H1 (cell line): ENCODE measurements at regions not wholly inside any gene's neighbourhood (a gene's known extent, or its start where the extent isn't known, plus 50 kb on each side); places are given as distances from the start of the nearest gene placed in this dataset.

Source experiments
- CTCF ChIA-PET: fragments of 300-600 bp; sonication (Branson Sonifier 250); formaldehyde crosslinking; loops from one replicate; lab custom pipeline; 2021; ENCODE audit not compliant: partially characterized antibody; lab: Charles Lee
- POLR2A ChIA-PET: fragments of 300-600 bp; sonication (Branson Sonifier 250); formaldehyde crosslinking; loops from one replicate; lab custom pipeline; 2021; ENCODE audit warnings: inconsistent platforms; ENCODE audit not compliant: partially characterized antibody; lab: Charles Lee
- DNase-seq, 2 experiments: peaks; one replicate each; pipeline versions ENCODE4 v3.0.0 to v3.0.0-alpha.2; 2010 to 2022; ENCODE audit warnings: low spot score in 2 of 2, low read depth in 1 of 2, mixed read lengths in 1 of 2
- FAIRE-seq: peaks from 2 replicates; lab custom pipeline; 2011; peaks lifted over from hg19 to GRCh38; lab: Jason Lieb, UNC
- H2AFZ ChIP-seq: 2 replicates; pipeline ENCODE4 v1.8.1; 2012; ENCODE audit warnings: low read length, inconsistent platforms
- H2AK5ac ChIP-seq: 2 replicates; pipeline ENCODE4 v1.6.1; 2013; ENCODE audit warnings: low read depth, low read length
- H2BK120ac ChIP-seq: replicated peaks from 2 replicates; pipeline ENCODE3; 2013; ENCODE audit warnings: low read depth, low read length, inconsistent platforms
- H2BK12ac ChIP-seq: 2 replicates; pipeline ENCODE4 v1.6.1; 2013; ENCODE audit warnings: low read depth, low read length
- H2BK15ac ChIP-seq: 2 replicates; pipeline ENCODE4 v1.6.1; 2013; ENCODE audit warnings: low read length
- H2BK20ac ChIP-seq: 2 replicates; pipeline ENCODE4 v1.6.1; 2013; ENCODE audit warnings: low read length
- H2BK5ac ChIP-seq: 2 replicates; pipeline ENCODE4 v1.6.1; 2013; ENCODE audit warnings: low read depth, low read length
- H3K14ac ChIP-seq: 2 replicates; pipeline ENCODE4 v1.6.1; 2013; ENCODE audit warnings: inconsistent platforms; ENCODE audit not compliant: insufficient read length
- H3K18ac ChIP-seq: 2 replicates; pipeline ENCODE4 v1.6.1; 2013; ENCODE audit warnings: low read length; ENCODE audit errors: extremely low read depth
- H3K23ac ChIP-seq: 2 replicates; pipeline ENCODE4 v1.6.1; 2013; ENCODE audit warnings: inconsistent platforms; ENCODE audit not compliant: insufficient read length
- H3K23me2 ChIP-seq: 2 replicates; pipeline ENCODE4 v1.6.1; 2013; ENCODE audit warnings: low read depth, low read length
- H3K27ac ChIP-seq: 2 replicates; pipeline ENCODE4 v1.6.1; 2011; ENCODE audit warnings: low read depth, low read length, inconsistent platforms
- H3K27me3 ChIP-seq, 4 experiments: replicated peaks in 1 of 4; 1 replicate in 1 of 4; 2 replicates in 3 of 4; pipeline versions ENCODE4 v1.6.1 to v1.8.1; 2011 to 2013; ENCODE audit warnings: low read length in 3 of 4, mild to moderate bottlenecking in 3 of 4, inconsistent platforms in 2 of 4, mixed read lengths in 2 of 4, moderate library complexity in 1 of 4; ENCODE audit not compliant: control insufficient read depth in 3 of 4, insufficient read depth in 3 of 4; ENCODE audit errors: extremely low read depth in 1 of 4
- H3K36me3 ChIP-seq, 4 experiments: 2 replicates each; pipeline versions ENCODE4 v1.6.1 to v1.8.1; 2011 to 2013; ENCODE audit warnings: mild to moderate bottlenecking in 4 of 4, low read length in 3 of 4, moderate library complexity in 2 of 4, control low read depth in 1 of 4, inconsistent platforms in 1 of 4; ENCODE audit not compliant: insufficient read depth in 4 of 4, control insufficient read depth in 2 of 4
- H3K4ac ChIP-seq: replicated peaks from 2 replicates; pipeline ENCODE3; 2013; ENCODE audit warnings: low read length, low read depth, mixed read lengths, inconsistent platforms; ENCODE audit not compliant: insufficient read length
- H3K4me1 ChIP-seq, 4 experiments: replicated peaks in 1 of 4; 1 replicate in 1 of 4; 2 replicates in 3 of 4; pipeline versions ENCODE4 v1.6.1 to v1.8.1; 2011 to 2013; ENCODE audit warnings: low read length in 3 of 4, inconsistent platforms in 2 of 4, mixed read lengths in 1 of 4; ENCODE audit not compliant: insufficient read depth in 4 of 4, control insufficient read depth in 3 of 4
- H3K4me2 ChIP-seq, 2 experiments: 2 replicates each; pipeline versions ENCODE4 v1.6.1 to v1.8.1; 2011 to 2013; ENCODE audit warnings: low read depth in 2 of 2, low read length in 2 of 2, control low read depth in 1 of 2, inconsistent platforms in 1 of 2, mild to moderate bottlenecking in 1 of 2; ENCODE audit not compliant: insufficient read depth in 1 of 2
- H3K4me3 ChIP-seq, 4 experiments: fragments of 200-600, 300-600 bp in 1 of 4; sonication (generic), shearing (Covaris generic), sonication (Bioruptor Twin) in 1 of 4; 2 replicates each; pipeline versions ENCODE4 v1.5.1 to v1.8.1; 2011 to 2016; ENCODE audit warnings: low read length in 4 of 4, low read depth in 3 of 4, control low read depth in 2 of 4, inconsistent platforms in 2 of 4, mild to moderate bottlenecking in 2 of 4, mixed read lengths in 1 of 4, moderate library complexity in 1 of 4; ENCODE audit not compliant: insufficient read depth in 2 of 4; ENCODE audit errors: extremely low read depth in 1 of 4
- H3K56ac ChIP-seq: replicated peaks from 2 replicates; pipeline ENCODE3; 2013; ENCODE audit warnings: low read depth, mild to moderate bottlenecking, mixed read lengths, low read length, inconsistent platforms; ENCODE audit not compliant: insufficient read length
- H3K79me1 ChIP-seq: 2 replicates; pipeline ENCODE4 v1.6.1; 2013; ENCODE audit warnings: low read depth, low read length, control low read depth
- H3K79me2 ChIP-seq, 2 experiments: 2 replicates each; pipeline versions ENCODE4 v1.6.1 to v1.8.1; 2012 to 2013; ENCODE audit warnings: low read length in 2 of 2, mild to moderate bottlenecking in 2 of 2, inconsistent platforms in 1 of 2; ENCODE audit not compliant: insufficient read depth in 2 of 2, control insufficient read depth in 1 of 2
- H3K9ac ChIP-seq, 4 experiments: replicated peaks in 1 of 4; 1 replicate in 1 of 4; 2 replicates in 3 of 4; pipeline versions ENCODE4 v1.6.1 to v1.8.1; 2011 to 2013; ENCODE audit warnings: low read depth in 3 of 4, low read length in 3 of 4, control low read depth in 2 of 4, mild to moderate bottlenecking in 2 of 4, moderate library complexity in 2 of 4, inconsistent platforms in 1 of 4; ENCODE audit errors: extremely low read depth in 1 of 4
- H3K9me3 ChIP-seq, 2 experiments: 2 replicates each; pipeline versions ENCODE4 v1.6.1 to v1.8.1; 2012 to 2013; ENCODE audit warnings: mild to moderate bottlenecking in 2 of 2, moderate library complexity in 2 of 2, control low read depth in 1 of 2, inconsistent platforms in 1 of 2, low read depth in 1 of 2, low read length in 1 of 2, mixed read lengths in 1 of 2; ENCODE audit not compliant: insufficient read depth in 2 of 2
- H4K20me1 ChIP-seq, 2 experiments: replicated peaks in 1 of 2; 2 replicates each; pipeline versions ENCODE3 to v1.8.1; 2011 to 2013; ENCODE audit warnings: inconsistent platforms in 2 of 2, low read length in 2 of 2, mild to moderate bottlenecking in 1 of 2; ENCODE audit not compliant: insufficient read depth in 2 of 2, control insufficient read depth in 1 of 2
- H4K5ac ChIP-seq: 2 replicates; pipeline ENCODE4 v1.6.1; 2013; ENCODE audit warnings: low read length, low read depth, mixed read lengths, inconsistent platforms; ENCODE audit not compliant: insufficient read length
- H4K8ac ChIP-seq: 2 replicates; pipeline ENCODE4 v1.8.0; 2013; ENCODE audit warnings: mild to moderate bottlenecking, moderate library complexity, low read length, inconsistent platforms; ENCODE audit not compliant: insufficient read depth; ENCODE audit errors: extremely low read depth
- H4K91ac ChIP-seq: replicated peaks from 2 replicates; pipeline ENCODE3; 2013; ENCODE audit warnings: low read length, mixed read lengths, inconsistent platforms; ENCODE audit not compliant: insufficient read length
- ASH2L ChIP-seq: fragments of 200-600, 300-600 bp; sonication (generic); IDR thresholded peaks from one replicate; pipeline ENCODE4 v1.7.1; 2017; ENCODE audit warnings: low read length
- CHD2 ChIP-seq: IDR thresholded peaks from 2 replicates; pipeline ENCODE4 v1.6.1; 2012; ENCODE audit warnings: low read length, improper control_type of control experiment
- CTBP2 ChIP-seq: IDR thresholded peaks from 2 replicates; pipeline ENCODE4 v1.7.0; 2011; ENCODE audit warnings: borderline replicate concordance, mild to moderate bottlenecking, moderate library complexity, mixed read lengths, low read length; ENCODE audit not compliant: insufficient read depth, insufficient read length
- EGR1 ChIP-seq: IDR thresholded peaks from 2 replicates; pipeline ENCODE4 v1.6.1; 2011; ENCODE audit warnings: low read depth, low read length, borderline replicate concordance
- SIRT6 ChIP-seq: IDR thresholded peaks from one replicate; pipeline ENCODE4 v1.7.1; 2012; ENCODE audit warnings: low read length, inconsistent platforms
- WGBS, 2 experiments: shearing (Covaris generic) in 1 of 2; methylation state at CpG; one replicate each; pipeline versions ENCODE4 v1.1.6 to v1.1.7; 2013 to 2015; ENCODE audit warnings: low lambda C conversion rate in 2 of 2, mixed read lengths in 2 of 2, inconsistent platforms in 1 of 2, low coverage in 1 of 2, missing lambda C conversion rate in 1 of 2; ENCODE audit not compliant: insufficient replicate concordance in 2 of 2, insufficient coverage in 1 of 2, insufficient read length in 1 of 2; ENCODE audit errors: extremely low coverage in 1 of 2, missing lambda C conversion rate in 1 of 2; 5-methylcytosine and 5-hydroxymethylcytosine counted together

DNA sequence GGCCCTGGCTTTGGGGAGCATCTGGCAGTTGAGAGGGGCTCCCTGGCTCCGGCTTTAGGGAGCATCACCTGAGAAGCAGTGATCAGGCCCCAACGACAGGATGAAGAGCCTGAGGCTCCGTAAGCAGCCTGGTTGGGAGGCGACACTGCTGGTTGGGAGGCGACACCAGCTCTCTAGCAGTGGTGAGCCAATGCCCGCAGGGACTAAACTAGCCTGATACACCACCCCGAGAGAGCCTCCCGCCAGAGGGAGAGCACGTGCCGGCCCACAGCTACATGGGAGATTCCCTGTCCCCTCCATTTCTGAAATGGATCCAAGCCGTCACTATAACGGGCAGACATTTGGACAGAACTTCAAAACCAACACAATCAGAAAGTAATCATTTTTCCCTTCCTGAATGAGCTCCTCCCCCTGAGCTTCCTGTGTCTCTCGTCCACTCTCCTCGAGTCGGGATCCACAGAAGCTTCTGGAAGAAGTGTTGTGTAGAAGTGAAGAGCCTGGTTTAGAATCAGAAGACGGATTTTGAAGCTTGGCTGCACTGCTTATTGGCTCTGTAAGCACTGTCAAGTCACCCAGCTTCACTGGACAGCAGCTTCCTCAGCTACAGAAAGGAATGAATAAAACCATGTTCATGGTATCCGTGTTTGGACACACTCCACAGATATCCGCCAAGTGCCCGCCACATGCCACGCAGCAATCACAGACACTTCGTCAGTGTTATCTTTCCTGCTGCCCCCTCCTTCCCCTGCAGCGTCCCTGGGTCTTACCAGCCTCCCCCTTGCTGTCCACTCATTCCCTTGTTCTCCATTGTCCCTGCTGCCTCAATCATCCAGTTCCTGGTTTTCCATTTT is 199.6 kb downstream of the TTLL2 start:
- WGBS, 2 experiments = 90% methylated on average over 21 of the region's 22 CpGs; no CpG with 5 or more reads in 1 of the 2 experiments

More for the DNA sequence above, 199.6 kb downstream of the TTLL2 start:
- Histone ChIP-seq H2BK15ac (no peak overlapping the region), H3K4me3 (no peak overlapping the region), H2AFZ (no peak overlapping the region), H3K14ac (no peak overlapping the region), H3K23ac (no peak overlapping the region), H3K18ac (no peak overlapping the region), H3K79me1 (no peaks in the 10 kb centered on the region), H2BK12ac (no peak overlapping the region), H3K4me1 (peaks cover 0 to 2% (median 0%) of the 10 kb centered on the region in 4 experiments; a peak in 2 of 7 replicates), H3K36me3 (no peaks in the 10 kb centered on the region), H4K8ac (no peak overlapping the region; the same call in 1 of the 2 replicates), H2BK20ac (no peak overlapping the region), H4K5ac (no peak overlapping the region), H3K56ac (no peak overlapping the region), H3K23me2 (no peaks in the 10 kb centered on the region), H4K91ac (no peak overlapping the region), H3K27ac (no peak overlapping the region), H3K79me2 (no peaks in the 10 kb centered on the region), H3K9ac (no peak overlapping the region), H3K4me2 (no peak overlapping the region), H2AK5ac (no peak overlapping the region), H2BK120ac (no peak overlapping the region), H3K27me3 (no peaks in the 10 kb centered on the region; a peak in 2 of 7 replicates), H3K4ac (no peak overlapping the region), H4K20me1 (no peaks in the 10 kb centered on the region)
- ChIA-PET CTCF (interaction anchor here (0.6 kb wide), 1 partner anchor 22 kb away, joined by 3 read pairs; no protein-coding TSS in a partner anchor), POLR2A (no interaction called here)
- no peak for FAIRE-seq
- TF ChIP-seq CHD2 (no peak), EGR1 (no peak), ASH2L (no peak), SIRT6 (no peak), CTBP2 (no peak)
- TF ChIP-seq, all 59 proteins: peak for 0
- H3K9me3 ChIP-seq = no peaks in the 10 kb centered on the region
- H2BK5ac ChIP-seq = no peak overlapping the region
- no peak for DNase-seq
